ENCODE measurements at regions not wholly inside any gene's neighbourhood (a gene's known extent, or its start where the extent isn't known, plus 50 kb on each side); places are given as distances from the start of the nearest gene placed in this dataset.

- H3K4me3 Mint-ChIP-seq (ENCODE audit: unreplicated experiment) = no peak overlapping the region
- TF ChIP-seq CTCF (IDR thresholded peaks at IDR 0.05; ENCODE audit: unreplicated experiment) = no peak
- no peaks in the 10 kb centered on the region for H3K9me3 Mint-ChIP-seq (ENCODE audit: unreplicated experiment)
- H3K36me3 Mint-ChIP-seq (ENCODE audit: low read depth, unreplicated experiment) = no peaks in the 10 kb centered on the region
- no peak for DNase-seq (ENCODE audit: low spot score)
- no peaks in the 10 kb centered on the region for H3K27me3 Mint-ChIP-seq (ENCODE audit: unreplicated experiment)
- peaks cover 5% of the 10 kb centered on the region for H3K4me1 Mint-ChIP-seq (ENCODE audit: unreplicated experiment)
- no peak overlapping the region for H3K27ac Mint-ChIP-seq (ENCODE audit: unreplicated experiment)
These were observed 662.9 kb downstream of the INHBA start for GRCh38 chr7:41039981-41040380.

GRCh38 chr7:41039386-41039953 is 663.4 kb downstream of the INHBA start:
- DNase-seq (ENCODE audit: low spot score) = no peak
- Mint-ChIP-seq H3K36me3 (ENCODE audit: low read depth, unreplicated experiment) (no peaks in the 10 kb centered on the region), H3K27ac (ENCODE audit: unreplicated experiment) (no peak overlapping the region)

GRCh38 chr7:41038211-41038610 is 664.7 kb downstream of the INHBA start:
- no peak overlapping the region for H3K4me3 Mint-ChIP-seq (ENCODE audit: unreplicated experiment)
- H3K9me3 Mint-ChIP-seq (ENCODE audit: unreplicated experiment) = no peaks in the 10 kb centered on the region
- no peak overlapping the region for H3K27ac Mint-ChIP-seq (ENCODE audit: unreplicated experiment)
- H3K4me1 Mint-ChIP-seq (ENCODE audit: unreplicated experiment) = peaks cover 7% of the 10 kb centered on the region
- H3K27me3 Mint-ChIP-seq (ENCODE audit: unreplicated experiment) = no peaks in the 10 kb centered on the region
- TF ChIP-seq CTCF (IDR thresholded peaks at IDR 0.05; ENCODE audit: unreplicated experiment) = no peak
- no peak for DNase-seq (ENCODE audit: low spot score)
- no peaks in the 10 kb centered on the region for H3K36me3 Mint-ChIP-seq (ENCODE audit: low read depth, unreplicated experiment)

More at GRCh38 chr7:41039386-41039953, 663.4 kb downstream of the INHBA start:
- Mint-ChIP-seq H3K4me1 (ENCODE audit: unreplicated experiment) (peaks cover 5% of the 10 kb centered on the region), H3K9me3 (ENCODE audit: unreplicated experiment) (no peaks in the 10 kb centered on the region), H3K4me3 (ENCODE audit: unreplicated experiment) (no peak overlapping the region), H3K27me3 (ENCODE audit: unreplicated experiment) (no peaks in the 10 kb centered on the region)
- no peak for TF ChIP-seq CTCF (IDR thresholded peaks at IDR 0.05; ENCODE audit: unreplicated experiment)

GRCh38 chr7:41037691-41038090 is 665.2 kb downstream of the INHBA start:
- no peak for DNase-seq (ENCODE audit: low spot score)
- H3K4me1 Mint-ChIP-seq (ENCODE audit: unreplicated experiment) = peaks cover 9% of the 10 kb centered on the region
- no peak for TF ChIP-seq CTCF (IDR thresholded peaks at IDR 0.05; ENCODE audit: unreplicated experiment)
- no peaks in the 10 kb centered on the region for H3K27me3 Mint-ChIP-seq (ENCODE audit: unreplicated experiment)
- no peak overlapping the region for H3K27ac Mint-ChIP-seq (ENCODE audit: unreplicated experiment)
- no peaks in the 10 kb centered on the region for H3K9me3 Mint-ChIP-seq (ENCODE audit: unreplicated experiment)
- H3K36me3 Mint-ChIP-seq (ENCODE audit: low read depth, unreplicated experiment) = no peaks in the 10 kb centered on the region
- H3K4me3 Mint-ChIP-seq (ENCODE audit: unreplicated experiment) = no peak overlapping the region

- TF ChIP-seq CTCF (IDR thresholded peaks at IDR 0.05; ENCODE audit: unreplicated experiment) = no peak
- Mint-ChIP-seq H3K27me3 (ENCODE audit: unreplicated experiment) (no peaks in the 10 kb centered on the region), H3K27ac (ENCODE audit: unreplicated experiment) (no peak overlapping the region), H3K4me3 (ENCODE audit: unreplicated experiment) (no peak overlapping the region), H3K36me3 (ENCODE audit: low read depth, unreplicated experiment) (no peaks in the 10 kb centered on the region), H3K9me3 (ENCODE audit: unreplicated experiment) (no peaks in the 10 kb centered on the region), H3K4me1 (ENCODE audit: unreplicated experiment) (peaks cover 13% of the 10 kb centered on the region)
- DNase-seq (ENCODE audit: low spot score) = no peak
These were observed 667.1 kb downstream of the INHBA start for GRCh38 chr7:41035794-41036193.
